Vagina (tissue), 2 donors: ENCODE measurements at regions not wholly inside any gene's neighbourhood (a gene's known extent, or its start where the extent isn't known, plus 50 kb on each side); places are given as distances from the start of the nearest gene placed in this dataset.

Source experiments
- CTCF ChIP-seq, 3 experiments: fragments of 450-650 bp in 2 of 3; fragments of 200-600 bp in 1 of 3; sonication (generic) in 1 of 3; IDR thresholded peaks; one replicate each; pipeline ENCODE4 v1.5.1; 2017 to 2019; ENCODE audit warnings: antibody characterized with exemption in 3 of 3, mild to moderate bottlenecking in 2 of 3, moderate library complexity in 2 of 3
- POLR2AphosphoS5 ChIP-seq, 2 donors: sonication (generic); formaldehyde crosslinking; IDR thresholded peaks; one replicate each; pipeline ENCODE4 v1.9.0; 2017; ENCODE audit warnings: antibody characterized with exemption in 2 of 2, mild to moderate bottlenecking in 2 of 2, low read depth in 1 of 2; ENCODE audit not compliant: insufficient read depth in 1 of 2

- TF ChIP-seq CTCF (IDR thresholded peaks at IDR 0.05) (no peak), POLR2AphosphoS5 (IDR thresholded peaks at IDR 0.05; ENCODE audit: insufficient read depth in 1 of 2, low read depth in 1 of 2) (no peak)
Observed at GRCh38 chr5:157930710-157931109, 71.8 kb upstream of the CLINT1 start.
